ENCODE measurements at regions not wholly inside any gene's neighbourhood (a gene's known extent, or its start where the extent isn't known, plus 50 kb on each side); places are given as distances from the start of the nearest gene placed in this dataset.
"Not testable (repeated sequence)": the region's sequence is repeated elsewhere in the genome, so short reads cannot be mapped to it uniquely, and the experiment has no call there.

GRCh38 chr3:139202226-139202958 lies 141.4 kb upstream of the MRPS22 start:
- DNase-seq: no peak

- no peak for DNase-seq
Observed at GRCh38 chr3:139202959-139203349, 140.9 kb upstream of the MRPS22 start.

- DNase-seq: no peak
Observed at GRCh38 chr3:139203752-139204151, 140.1 kb upstream of the MRPS22 start.

GRCh38 chr3:139204728-139205127 lies 139.1 kb upstream of the MRPS22 start:
- DNase-seq: no peak

- no peak for DNase-seq
Observed at GRCh38 chr3:139213936-139214335, 129.9 kb upstream of the MRPS22 start.

GRCh38 chr3:139216958-139217357 lies 126.9 kb upstream of the MRPS22 start:
- no peak for DNase-seq

GRCh38 chr3:139217633-139218032 lies 126.2 kb upstream of the MRPS22 start:
- no peak for DNase-seq

- DNase-seq: no peak
Observed at GRCh38 chr3:139218046-139218445, 125.8 kb upstream of the MRPS22 start.

GRCh38 chr3:139219463-139219862 lies 124.4 kb upstream of the MRPS22 start:
- no peak for DNase-seq

- DNase-seq: no peak
Observed at GRCh38 chr3:139222100-139222657, 121.6 kb upstream of the MRPS22 start.

- DNase-seq: no peak
Observed at GRCh38 chr3:139225548-139225947, 118.3 kb upstream of the MRPS22 start.

GRCh38 chr3:139226731-139227130 lies 117.1 kb upstream of the MRPS22 start:
- no peak for DNase-seq

- no peak for DNase-seq
Observed at GRCh38 chr3:139227165-139227564, 116.7 kb upstream of the MRPS22 start.

- DNase-seq: no peak
Observed at GRCh38 chr3:139227827-139228226, 116.0 kb upstream of the MRPS22 start.

GRCh38 chr3:139230391-139230790 lies 113.4 kb upstream of the MRPS22 start:
- DNase-seq: no peak

GRCh38 chr3:139231555-139232281 lies 112.1 kb upstream of the MRPS22 start:
- DNase-seq: peak in 1 of 2 experiments; percentile 3

GRCh38 chr3:139232341-139232740 lies 111.5 kb upstream of the MRPS22 start:
- not testable (repeated sequence) for DNase-seq

GRCh38 chr3:139234491-139234890 lies 109.3 kb upstream of the MRPS22 start:
- DNase-seq: no peak

GRCh38 chr3:139235192-139235591 lies 108.6 kb upstream of the MRPS22 start:
- DNase-seq: peak; percentile 0 to 11

- no peak for DNase-seq
Observed at GRCh38 chr3:139236336-139236735, 107.5 kb upstream of the MRPS22 start.

GRCh38 chr3:139238281-139239030 lies 105.4 kb upstream of the MRPS22 start:
- DNase-seq: no peak

- no peak for DNase-seq
Observed at GRCh38 chr3:139239550-139239949, 104.3 kb upstream of the MRPS22 start.

- no peak for DNase-seq
Observed at GRCh38 chr3:139241783-139242182, 102.0 kb upstream of the MRPS22 start.

All from AML-193 (cell line).